GM12878 (cell line): ENCODE measurements at regions not wholly inside any gene's neighbourhood (a gene's known extent, or its start where the extent isn't known, plus 50 kb on each side); places are given as distances from the start of the nearest gene placed in this dataset.

Source experiments
- CEBPB ChIP-seq, 2 experiments: fragments of 150-350 bp in 1 of 2; IDR thresholded peaks; 2 replicates each; pipeline ENCODE4 v1.6.1; 2012 to 2014; ENCODE audit warnings: low read depth in 2 of 2, low read length in 2 of 2, borderline replicate concordance in 1 of 2, inconsistent platforms in 1 of 2
- CHD4 ChIP-seq: fragments of 200-600 bp; sonication (generic); IDR thresholded peaks from 2 replicates; pipeline ENCODE4 v1.6.1; 2016; ENCODE audit warnings: mild to moderate bottlenecking
- CTCF ChIP-seq, 3 experiments: IDR thresholded peaks in 2 of 3; conservative IDR thresholded peaks in 1 of 3; 2 replicates each; pipeline ENCODE4 v1.5.1; 2011; ENCODE audit warnings: low read depth in 3 of 3, low read length in 3 of 3, mild to moderate bottlenecking in 3 of 3, control low read depth in 2 of 3, moderate library complexity in 2 of 3, inconsistent platforms in 1 of 3, mixed read lengths in 1 of 3; ENCODE audit not compliant: control insufficient read depth in 2 of 3, insufficient read depth in 1 of 3; ENCODE audit errors: extremely low read depth in 1 of 3
- E4F1 ChIP-seq: fragments of 450-650 bp; IDR thresholded peaks from 2 replicates; pipeline ENCODE4 v1.6.1; 2018; ENCODE audit warnings: borderline replicate concordance, mild to moderate bottlenecking; ENCODE audit not compliant: partially characterized antibody
- EP300 ChIP-seq, 2 experiments: fragments of 150-350 bp in 1 of 2; IDR thresholded peaks; 2 replicates each; pipeline ENCODE4 v1.6.1; 2011 to 2012; ENCODE audit warnings: low read depth in 2 of 2, low read length in 2 of 2, borderline replicate concordance in 1 of 2, improper control_type of control experiment in 1 of 2, inconsistent platforms in 1 of 2; ENCODE audit not compliant: control insufficient read depth in 1 of 2
- EZH2 ChIP-seq: IDR thresholded peaks from 2 replicates; pipeline ENCODE4 v1.6.1; 2012; ENCODE audit warnings: low read depth, mild to moderate bottlenecking, control low read depth, inconsistent platforms, low read length, borderline replicate concordance; ENCODE audit not compliant: control insufficient read depth
- JUND ChIP-seq: IDR thresholded peaks from 2 replicates; pipeline ENCODE4 v1.6.1; 2012; ENCODE audit warnings: low read depth, mild to moderate bottlenecking, low read length, improper control_type of control experiment, moderate library complexity
- NFIC ChIP-seq: IDR thresholded peaks from 2 replicates; pipeline ENCODE4 v1.6.1; 2012; ENCODE audit warnings: low read depth, mild to moderate bottlenecking, inconsistent platforms, low read length, moderate library complexity
- YY1 ChIP-seq: IDR thresholded peaks from 2 replicates; pipeline ENCODE4 v1.6.1; 2011; ENCODE audit warnings: low read depth, mild to moderate bottlenecking, low read length
- ZBTB33 ChIP-seq: fragments of 450-650 bp; IDR thresholded peaks from 2 replicates; pipeline ENCODE4 v1.6.1; 2017; ENCODE audit warnings: mild to moderate bottlenecking
- ZNF274 ChIP-seq: IDR thresholded peaks from one replicate; pipeline ENCODE4 v1.8.0; 2011; ENCODE audit not compliant: insufficient read length, insufficient read depth

- TF ChIP-seq E4F1, result no peak
- no peak for TF ChIP-seq EZH2
- no peak for TF ChIP-seq CHD4
- no peak for TF ChIP-seq EP300 (IDR thresholded peaks at IDR 0.05; ENCODE audit: borderline replicate concordance in 1 of 2, control insufficient read depth in 1 of 2, low read depth in 2 of 2, low read length in 2 of 2)
- TF ChIP-seq JUND, result no peak
- TF ChIP-seq NFIC, result no peak
- TF ChIP-seq ZBTB33, result no peak
- no peak for TF ChIP-seq YY1
- TF ChIP-seq CEBPB (IDR thresholded peaks at IDR 0.05; ENCODE audit: borderline replicate concordance in 1 of 2, low read depth in 2 of 2, low read length in 2 of 2), result no peak
- TF ChIP-seq CTCF (IDR thresholded peaks at IDR 0.05 in 2 of 3, conservative IDR thresholded peaks at IDR 0.05 in 1 of 3; ENCODE audit: control insufficient read depth in 2 of 3, extremely low read depth in 1 of 3, insufficient read depth in 1 of 3, low read depth in 3 of 3, low read length in 3 of 3), result no peak
- TF ChIP-seq ZNF274, result no peak
Observed at GRCh38 chr13:73829416-73829815, 304.8 kb downstream of the KLF12 start.
